Osteoblast (primary cell): ENCODE measurements at regions not wholly inside any gene's neighbourhood (a gene's known extent, or its start where the extent isn't known, plus 50 kb on each side); places are given as distances from the start of the nearest gene placed in this dataset.

Source experiments
- DNase-seq: peaks from one replicate; pipeline ENCODE4 v3.0.0; 2011; ENCODE audit warnings: low spot score, mixed read lengths; ENCODE audit not compliant: insufficient read length; ENCODE audit errors: missing footprints
- H2AFZ ChIP-seq: 2 replicates; pipeline ENCODE4 v1.6.0; 2011; ENCODE audit warnings: mild to moderate bottlenecking, low read length
- H3K27ac ChIP-seq: 2 replicates; pipeline ENCODE4 v1.5.1; 2011; ENCODE audit warnings: mild to moderate bottlenecking, low read depth, low read length, moderate library complexity
- H3K27me3 ChIP-seq: 2 replicates; pipeline ENCODE4 v1.6.0; 2012; ENCODE audit warnings: mild to moderate bottlenecking, control low read depth, inconsistent platforms, low read length, moderate library complexity; ENCODE audit not compliant: insufficient read depth
- H3K36me3 ChIP-seq: 2 replicates; pipeline ENCODE4 v1.5.1; 2011; ENCODE audit warnings: mild to moderate bottlenecking, low read length, control low read depth, moderate library complexity; ENCODE audit not compliant: insufficient read depth
- H3K4me1 ChIP-seq: 2 replicates; pipeline ENCODE4 v1.5.1; 2011; ENCODE audit warnings: mild to moderate bottlenecking, low read length, control low read depth, moderate library complexity; ENCODE audit not compliant: insufficient read depth
- H3K4me2 ChIP-seq: 2 replicates; pipeline ENCODE4 v1.6.0; 2011; ENCODE audit warnings: mild to moderate bottlenecking, low read length; ENCODE audit not compliant: insufficient read depth
- H3K4me3 ChIP-seq: fragments of 200-600 bp; sonication (generic); 3 replicates; pipeline ENCODE4 v1.5.1; 2012; ENCODE audit warnings: mild to moderate bottlenecking, low read length, inconsistent platforms; ENCODE audit not compliant: insufficient read depth
- H3K79me2 ChIP-seq: 2 replicates; pipeline ENCODE4 v1.6.0; 2012; ENCODE audit warnings: mild to moderate bottlenecking, low read length, control low read depth, inconsistent platforms; ENCODE audit not compliant: insufficient read depth
- H3K9me3 ChIP-seq: 2 replicates; pipeline ENCODE4 v1.5.1; 2011; ENCODE audit warnings: low read depth, low read length, control low read depth
- H4K20me1 ChIP-seq: 2 replicates; pipeline ENCODE4 v1.6.0; 2012; ENCODE audit warnings: mild to moderate bottlenecking, low read length, control low read depth; ENCODE audit not compliant: insufficient read depth
- TF ChIP-seq, protein P1 (sequence below): IDR thresholded peaks from 2 replicates; pipeline ENCODE4 v1.5.1; 2011; ENCODE audit warnings: mild to moderate bottlenecking, low read depth, low read length, moderate library complexity; ENCODE audit errors: extremely low read depth

- Histone ChIP-seq H2AFZ (no peak overlapping the region), H3K4me3 (no peak overlapping the region)
Measured at GRCh38 chr1:37151789-37152188, 117.5 kb upstream of the GRIK3 start.

GRCh38 chr1:37152491-37152890, 118.2 kb upstream of the GRIK3 start:
- Histone ChIP-seq H3K27ac (no peak overlapping the region), H3K4me2 (no peak overlapping the region), H2AFZ (no peak overlapping the region), H3K4me3 (no peak overlapping the region), H4K20me1 (no peaks in the 10 kb centered on the region), H3K36me3 (no peaks in the 10 kb centered on the region), H3K27me3 (no peaks in the 10 kb centered on the region), H3K4me1 (no peaks in the 10 kb centered on the region), H3K9me3 (no peaks in the 10 kb centered on the region), H3K79me2 (no peaks in the 10 kb centered on the region)
- no peak for DNase-seq
- TF ChIP-seq, protein P1, sequence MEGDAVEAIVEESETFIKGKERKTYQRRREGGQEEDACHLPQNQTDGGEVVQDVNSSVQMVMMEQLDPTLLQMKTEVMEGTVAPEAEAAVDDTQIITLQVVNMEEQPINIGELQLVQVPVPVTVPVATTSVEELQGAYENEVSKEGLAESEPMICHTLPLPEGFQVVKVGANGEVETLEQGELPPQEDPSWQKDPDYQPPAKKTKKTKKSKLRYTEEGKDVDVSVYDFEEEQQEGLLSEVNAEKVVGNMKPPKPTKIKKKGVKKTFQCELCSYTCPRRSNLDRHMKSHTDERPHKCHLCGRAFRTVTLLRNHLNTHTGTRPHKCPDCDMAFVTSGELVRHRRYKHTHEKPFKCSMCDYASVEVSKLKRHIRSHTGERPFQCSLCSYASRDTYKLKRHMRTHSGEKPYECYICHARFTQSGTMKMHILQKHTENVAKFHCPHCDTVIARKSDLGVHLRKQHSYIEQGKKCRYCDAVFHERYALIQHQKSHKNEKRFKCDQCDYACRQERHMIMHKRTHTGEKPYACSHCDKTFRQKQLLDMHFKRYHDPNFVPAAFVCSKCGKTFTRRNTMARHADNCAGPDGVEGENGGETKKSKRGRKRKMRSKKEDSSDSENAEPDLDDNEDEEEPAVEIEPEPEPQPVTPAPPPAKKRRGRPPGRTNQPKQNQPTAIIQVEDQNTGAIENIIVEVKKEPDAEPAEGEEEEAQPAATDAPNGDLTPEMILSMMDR, result no peak

More at GRCh38 chr1:37151789-37152188, 117.5 kb upstream of the GRIK3 start:
- H3K4me1 ChIP-seq, result no peaks in the 10 kb centered on the region
- no peak for DNase-seq
- no peak overlapping the region for H3K27ac ChIP-seq
- no peaks in the 10 kb centered on the region for H4K20me1 ChIP-seq
- no peak overlapping the region for H3K4me2 ChIP-seq
- H3K27me3 ChIP-seq, result no peaks in the 10 kb centered on the region
- H3K36me3 ChIP-seq, result no peaks in the 10 kb centered on the region
- no peaks in the 10 kb centered on the region for H3K9me3 ChIP-seq
- TF ChIP-seq, protein P1, result no peak
- no peaks in the 10 kb centered on the region for H3K79me2 ChIP-seq

DNA sequence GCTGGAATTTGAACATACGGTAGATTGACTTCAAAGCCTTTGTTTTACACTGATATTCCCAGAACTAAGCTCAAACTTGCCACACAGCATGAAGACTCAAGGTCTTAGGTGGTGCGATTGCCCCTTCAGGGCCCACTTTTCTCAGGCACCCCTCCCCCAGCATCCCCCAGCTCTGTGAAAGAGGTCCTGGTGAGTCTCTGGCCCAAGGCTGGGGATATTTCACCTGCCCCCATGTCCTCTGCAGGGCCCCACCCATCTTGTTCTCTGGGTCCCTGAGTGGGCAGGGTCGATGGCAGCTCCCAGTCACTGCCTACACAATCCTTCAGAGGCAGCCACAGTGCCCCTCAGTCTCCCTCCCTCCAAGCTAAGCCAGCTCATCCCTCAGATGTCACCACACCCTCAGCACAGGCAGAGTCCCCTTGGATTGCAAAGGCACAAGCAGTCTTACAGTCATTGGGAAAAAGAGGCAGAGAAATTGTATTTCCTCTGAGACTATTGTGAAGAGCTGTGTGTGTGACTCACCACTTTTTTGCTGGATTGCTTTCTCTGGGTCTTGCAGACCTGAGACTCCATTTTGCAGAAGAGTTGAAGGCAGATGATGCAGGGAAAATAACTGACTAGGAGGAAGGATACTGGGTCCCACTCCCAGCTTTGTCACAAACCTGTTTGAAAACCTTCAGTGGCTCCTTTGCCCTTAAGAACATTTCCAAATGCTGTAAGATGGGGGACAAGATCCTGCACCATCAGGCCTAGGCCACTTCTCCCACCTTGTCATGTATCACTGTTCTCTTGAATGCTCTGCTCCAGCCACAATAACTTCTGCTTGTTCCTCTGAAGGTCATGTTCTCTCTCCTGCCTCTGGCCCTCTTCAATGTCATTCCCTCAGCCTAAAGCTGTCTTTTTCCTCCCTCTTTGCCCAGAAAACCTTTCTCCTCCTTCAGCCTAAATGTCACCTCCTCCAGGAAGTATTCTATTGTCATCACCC, 119.1 kb upstream of the GRIK3 start:
- no peaks in the 10 kb centered on the region for H3K79me2 ChIP-seq
- no peak overlapping the region for H2AFZ ChIP-seq
- no peaks in the 10 kb centered on the region for H3K9me3 ChIP-seq
- no peak overlapping the region for H3K4me2 ChIP-seq
- H4K20me1 ChIP-seq, result no peaks in the 10 kb centered on the region
- TF ChIP-seq, protein P1, result no peak
- DNase-seq, result no peak
- H3K4me1 ChIP-seq, result no peaks in the 10 kb centered on the region
- no peaks in the 10 kb centered on the region for H3K36me3 ChIP-seq
- H3K27ac ChIP-seq, result no peak overlapping the region
- H3K27me3 ChIP-seq, result no peaks in the 10 kb centered on the region
- H3K4me3 ChIP-seq, result no peak overlapping the region

- TF ChIP-seq, protein P1, result no peak
Measured at GRCh38 chr1:37156646-37157045, 122.3 kb upstream of the GRIK3 start.

More at GRCh38 chr1:37156646-37157045, 122.3 kb upstream of the GRIK3 start:
- H3K79me2 ChIP-seq, result no peaks in the 10 kb centered on the region
- no peaks in the 10 kb centered on the region for H4K20me1 ChIP-seq
- H3K4me3 ChIP-seq, result no peak overlapping the region
- no peak for DNase-seq
- H3K27me3 ChIP-seq, result no peaks in the 10 kb centered on the region
- H3K27ac ChIP-seq, result no peak overlapping the region
- no peak overlapping the region for H2AFZ ChIP-seq
- H3K4me1 ChIP-seq, result no peaks in the 10 kb centered on the region
- no peaks in the 10 kb centered on the region for H3K9me3 ChIP-seq
- H3K4me2 ChIP-seq, result no peak overlapping the region
- H3K36me3 ChIP-seq, result no peaks in the 10 kb centered on the region
